ENCODE measurements at regions not wholly inside any gene's neighbourhood (a gene's known extent, or its start where the extent isn't known, plus 50 kb on each side); places are given as distances from the start of the nearest gene placed in this dataset.

GRCh38 chr2:2547451-2547850, 216.4 kb upstream of the MYT1L start:
- TF ChIP-seq CTCF (IDR thresholded peaks at IDR 0.05) (no peak), POLR2A (IDR thresholded peaks at IDR 0.05) (no peak)

Data from thyroid gland (tissue), 4 donors.